DND-41 (cell line): ENCODE measurements at regions not wholly inside any gene's neighbourhood (a gene's known extent, or its start where the extent isn't known, plus 50 kb on each side); places are given as distances from the start of the nearest gene placed in this dataset.

Source experiments
- ATAC-seq: fragments of 200-7000 bp; cut with Tn5 transposase; 3 replicates; pipeline ENCODE4 v1.9.1; 2021; ENCODE audit warnings: low read depth; ENCODE audit not compliant: insufficient read depth
- DNase-seq: peaks from one replicate; pipeline ENCODE4 v3.0.0-alpha.2; 2020
- H2AFZ ChIP-seq: 2 replicates; pipeline ENCODE4 v1.6.0; 2012; ENCODE audit warnings: low read depth, low read length
- H3K27ac ChIP-seq: 2 replicates; pipeline ENCODE4 v1.5.1; 2012; ENCODE audit warnings: low read length, inconsistent platforms
- H3K27me3 ChIP-seq: fragments of 200-600 bp; sonication (generic); 2 replicates; pipeline ENCODE4 v1.6.0; 2012; ENCODE audit warnings: low read length, mild to moderate bottlenecking, inconsistent platforms; ENCODE audit not compliant: insufficient read depth, poor library complexity
- H3K36me3 ChIP-seq: 2 replicates; pipeline ENCODE4 v1.5.1; 2012; ENCODE audit warnings: low read length, inconsistent platforms; ENCODE audit not compliant: insufficient read depth
- H3K4me1 ChIP-seq: 2 replicates; pipeline ENCODE4 v1.5.1; 2012; ENCODE audit warnings: mild to moderate bottlenecking, low read length; ENCODE audit not compliant: insufficient read depth
- H3K4me2 ChIP-seq: 2 replicates; pipeline ENCODE4 v1.6.0; 2012; ENCODE audit warnings: mild to moderate bottlenecking, moderate library complexity, low read length, inconsistent platforms; ENCODE audit not compliant: insufficient read depth
- H3K4me3 ChIP-seq, 2 experiments: fragments of 200-600 bp in 1 of 2; shearing (Covaris generic) in 1 of 2; 2 replicates each; pipeline ENCODE4 v1.5.1; 2012 to 2016; ENCODE audit warnings: inconsistent platforms in 2 of 2, low read length in 2 of 2, mild to moderate bottlenecking in 2 of 2, low read depth in 1 of 2, moderate library complexity in 1 of 2
- H3K79me2 ChIP-seq: 2 replicates; pipeline ENCODE4 v1.6.0; 2012; ENCODE audit warnings: low read length, inconsistent platforms; ENCODE audit not compliant: insufficient read depth
- H3K9ac ChIP-seq: 2 replicates; pipeline ENCODE4 v1.6.0; 2012; ENCODE audit warnings: low read depth, mild to moderate bottlenecking, inconsistent platforms, low read length, moderate library complexity
- H3K9me3 ChIP-seq: 2 replicates; pipeline ENCODE4 v1.5.1; 2012; ENCODE audit warnings: low read length, moderate library complexity, mild to moderate bottlenecking, inconsistent platforms; ENCODE audit not compliant: insufficient read depth, severe bottlenecking
- H4K20me1 ChIP-seq: 2 replicates; pipeline ENCODE4 v1.6.0; 2012; ENCODE audit warnings: low read length; ENCODE audit not compliant: insufficient read depth
- CTCF ChIP-seq: IDR thresholded peaks from 2 replicates; pipeline ENCODE4 v1.5.1; 2012; ENCODE audit warnings: borderline replicate concordance, low read length, moderate library complexity, mild to moderate bottlenecking; ENCODE audit not compliant: poor library complexity, severe bottlenecking; ENCODE audit errors: extremely low read depth
- EZH2 ChIP-seq: IDR thresholded peaks from 3 replicates; pipeline ENCODE4 v1.6.1; 2012; ENCODE audit warnings: borderline replicate concordance, low read depth, mild to moderate bottlenecking, moderate library complexity, low read length, inconsistent platforms; ENCODE audit not compliant: severe bottlenecking

DNA sequence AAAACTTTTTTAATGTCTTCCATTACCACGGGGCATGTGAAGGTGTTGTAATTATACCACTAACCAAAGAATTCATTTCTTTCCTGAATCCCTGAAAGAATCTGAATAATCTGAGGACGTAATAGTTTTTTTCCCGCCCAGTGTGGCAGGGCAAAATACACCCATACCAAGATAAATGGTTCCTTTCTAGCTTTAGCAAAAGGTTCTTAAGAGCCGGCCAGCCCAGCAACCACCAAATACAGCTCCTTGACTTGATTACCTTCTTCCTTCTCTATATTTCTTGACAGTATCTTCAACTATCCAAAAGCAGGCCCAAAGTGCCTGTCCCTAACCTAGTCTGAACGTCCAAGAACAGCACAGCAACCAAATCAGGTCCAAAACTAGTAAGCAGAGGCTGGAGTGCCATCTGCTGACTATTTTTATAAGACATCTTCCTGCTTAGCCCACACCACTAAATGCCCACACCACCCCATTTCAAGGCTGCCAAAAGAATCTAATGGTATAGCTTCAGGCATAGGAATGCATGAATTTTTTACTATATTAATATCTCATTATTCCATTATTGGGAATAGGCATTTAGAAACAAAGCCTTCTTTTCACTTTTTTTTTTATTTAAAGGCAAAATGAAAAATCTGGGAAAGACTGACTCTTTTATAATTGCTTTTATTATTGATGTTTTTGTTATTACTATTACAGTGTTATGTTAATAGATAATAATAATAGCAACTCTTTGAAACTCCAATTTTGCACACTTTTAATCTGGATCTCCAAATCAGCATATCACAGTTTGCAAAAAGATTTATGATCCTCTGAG, 524.4 kb downstream of the MED13L start:
- DNase-seq = peak; percentile 15
- no peaks in the 10 kb centered on the region for H3K36me3 ChIP-seq
- H3K4me3 ChIP-seq = no peak overlapping the region
- no peaks in the 10 kb centered on the region for H3K79me2 ChIP-seq
- H3K4me1 ChIP-seq = no peaks in the 10 kb centered on the region
- peaks cover 31% of the 10 kb centered on the region for H3K27me3 ChIP-seq
- no peak overlapping the region for H3K9ac ChIP-seq
- 0 out of 3 replicates have a peak, but pooled peaks have one; percentile 45 for ATAC-seq
- TF ChIP-seq EZH2 = no peak
- peak; percentile 64 for TF ChIP-seq CTCF
- H2AFZ ChIP-seq = no peak overlapping the region
- H3K27ac ChIP-seq = no peak overlapping the region
- H3K4me2 ChIP-seq = no peak overlapping the region
- no peaks in the 10 kb centered on the region for H4K20me1 ChIP-seq
- H3K9me3 ChIP-seq = no peaks in the 10 kb centered on the region

DNA sequence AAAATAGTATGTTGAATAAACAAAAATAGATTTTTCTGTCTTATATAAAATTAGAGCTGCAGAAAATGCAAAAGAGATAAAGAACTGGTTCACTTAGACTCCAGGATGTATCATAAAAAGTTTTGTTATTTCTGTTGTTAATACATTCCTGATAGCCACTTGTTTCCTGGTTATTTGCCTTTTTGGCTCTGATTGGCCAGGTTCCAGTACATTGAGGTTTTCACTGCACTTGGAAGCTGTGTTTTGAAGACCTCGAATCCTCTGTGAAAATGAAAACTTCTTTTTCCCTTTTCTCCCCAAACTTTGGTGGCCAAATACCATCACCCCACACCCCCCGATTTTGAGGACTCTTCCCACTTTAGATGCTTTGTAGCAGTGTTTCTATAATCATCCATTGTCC, 525.3 kb downstream of the MED13L start:
- H3K4me2 ChIP-seq = no peak overlapping the region
- no peak for DNase-seq
- TF ChIP-seq EZH2 (no peak), CTCF (no peak)
- H3K79me2 ChIP-seq = no peaks in the 10 kb centered on the region
- H3K27ac ChIP-seq = no peak overlapping the region
- peaks cover 24% of the 10 kb centered on the region for H3K27me3 ChIP-seq
- no peak overlapping the region for H3K9ac ChIP-seq
- H4K20me1 ChIP-seq = no peaks in the 10 kb centered on the region
- no peaks in the 10 kb centered on the region for H3K4me1 ChIP-seq
- H3K36me3 ChIP-seq = no peaks in the 10 kb centered on the region
- H2AFZ ChIP-seq = no peak overlapping the region
- no peaks in the 10 kb centered on the region for H3K9me3 ChIP-seq
- H3K4me3 ChIP-seq = no peak overlapping the region
- no peak for ATAC-seq

GRCh38 chr12:115750340-115750739, 527.2 kb downstream of the MED13L start:
- no peaks in the 10 kb centered on the region for H3K4me1 ChIP-seq
- DNase-seq (no peak), ATAC-seq (no peak)
- H3K27me3 ChIP-seq = peaks cover 25% of the 10 kb centered on the region
- no peaks in the 10 kb centered on the region for H4K20me1 ChIP-seq
- no peak overlapping the region for H3K9ac ChIP-seq
- no peaks in the 10 kb centered on the region for H3K36me3 ChIP-seq
- no peaks in the 10 kb centered on the region for H3K9me3 ChIP-seq
- TF ChIP-seq EZH2 (no peak), CTCF (no peak)
- H3K27ac ChIP-seq = no peak overlapping the region
- no peaks in the 10 kb centered on the region for H3K79me2 ChIP-seq
- H3K4me2 ChIP-seq = no peak overlapping the region
- H3K4me3 ChIP-seq = no peak overlapping the region
- H2AFZ ChIP-seq = no peak overlapping the region
